IMR-90 (cell line): ENCODE measurements at regions not wholly inside any gene's neighbourhood (a gene's known extent, or its start where the extent isn't known, plus 50 kb on each side); places are given as distances from the start of the nearest gene placed in this dataset.

Experiments
- ATAC-seq: fragments of 200-7000 bp; cut with Tn5 transposase; 2 replicates; pipeline ENCODE4 v1.9.1; 2020; ENCODE audit warnings: low read depth, mild to moderate bottlenecking, moderate library complexity
- BruUV-seq: library from RNA; stranded (reverse); fragments of 400-500 nt; replicated peaks from 2 replicates; lab custom pipeline; 2021; lab: Mats Ljungman, UMichigan
- CTCF ChIA-PET: fragments of 300-600 bp; formaldehyde crosslinking; extraction: SDS; loops from one replicate; lab custom pipeline; 2021; ENCODE audit warnings: antibody characterized with exemption; lab: Yijun Ruan, JAX
- POLR2A ChIA-PET: fragments of 300-600 bp; sonication (Branson Sonifier 250); formaldehyde crosslinking; loops from one replicate; lab custom pipeline; 2022; ENCODE audit warnings: antibody characterized with exemption; ENCODE audit not compliant: unreplicated experiment; lab: Charles Lee
- DNase-seq: peaks from one replicate; pipeline ENCODE4 v3.0.0; 2013
- H2AFZ ChIP-seq: replicated peaks from 2 replicates; pipeline ENCODE3; 2013; ENCODE audit warnings: low read length, mild to moderate bottlenecking; ENCODE audit not compliant: poor library complexity
- H2AK5ac ChIP-seq: 2 replicates; pipeline ENCODE4 v1.6.1; 2013; ENCODE audit warnings: low read depth, low read length, inconsistent platforms
- H2AK9ac ChIP-seq: replicated peaks from 2 replicates; pipeline ENCODE3; 2013; ENCODE audit warnings: mild to moderate bottlenecking, low read depth, low read length, moderate library complexity; ENCODE audit not compliant: poor library complexity
- H2BK120ac ChIP-seq: 2 replicates; pipeline ENCODE4 v1.6.1; 2013; ENCODE audit warnings: low read depth, low read length, inconsistent platforms
- H2BK15ac ChIP-seq: 3 replicates; pipeline ENCODE4 v1.6.1; 2013; ENCODE audit warnings: low read depth, low read length, inconsistent platforms
- H2BK20ac ChIP-seq: 2 replicates; pipeline ENCODE4 v1.6.1; 2013; ENCODE audit warnings: low read depth, mild to moderate bottlenecking, inconsistent platforms, low read length, moderate library complexity
- H2BK5ac ChIP-seq: 2 replicates; pipeline ENCODE4 v1.6.1; 2013; ENCODE audit warnings: mild to moderate bottlenecking, low read depth, low read length, inconsistent platforms; ENCODE audit not compliant: poor library complexity, severe bottlenecking
- H3K14ac ChIP-seq: replicated peaks from 2 replicates; pipeline ENCODE4 v1.6.1; 2013; ENCODE audit warnings: low read depth, low read length, inconsistent platforms
- H3K18ac ChIP-seq: 2 replicates; pipeline ENCODE4 v1.6.1; 2013; ENCODE audit warnings: low read depth, low read length, control low read depth
- H3K23ac ChIP-seq: 2 replicates; pipeline ENCODE4 v1.6.1; 2013; ENCODE audit warnings: low read depth, low read length, inconsistent platforms
- H3K27ac ChIP-seq: 2 replicates; pipeline ENCODE4 v1.5.1; 2013; ENCODE audit warnings: mild to moderate bottlenecking, control low read depth, low read length; ENCODE audit not compliant: insufficient read depth
- H3K27me3 ChIP-seq: 2 replicates; pipeline ENCODE4 v1.6.1; 2013; ENCODE audit warnings: low read length; ENCODE audit not compliant: control insufficient read depth, insufficient read depth
- H3K36me3 ChIP-seq: 2 replicates; pipeline ENCODE4 v1.6.1; 2013; ENCODE audit warnings: low read length, mixed read lengths; ENCODE audit not compliant: control insufficient read depth, insufficient read depth
- H3K4ac ChIP-seq: 2 replicates; pipeline ENCODE4 v1.6.1; 2013; ENCODE audit warnings: low read depth, low read length, inconsistent platforms
- H3K4me1 ChIP-seq: 2 replicates; pipeline ENCODE4 v1.6.1; 2013; ENCODE audit warnings: low read length, mixed read lengths; ENCODE audit not compliant: control insufficient read depth, insufficient read depth
- H3K4me2 ChIP-seq: 2 replicates; pipeline ENCODE4 v1.6.1; 2013; ENCODE audit warnings: low read depth, mild to moderate bottlenecking, control low read depth, low read length, moderate library complexity
- H3K4me3 ChIP-seq: 2 replicates; pipeline ENCODE4 v1.5.1; 2013; ENCODE audit warnings: low read depth, mild to moderate bottlenecking, control low read depth, low read length, moderate library complexity; ENCODE audit not compliant: insufficient read depth
- H3K56ac ChIP-seq: 2 replicates; pipeline ENCODE4 v1.6.1; 2013; ENCODE audit warnings: low read length, inconsistent platforms; ENCODE audit not compliant: insufficient read depth; ENCODE audit errors: extremely low read depth
- H3K79me1 ChIP-seq, 2 experiments: 2 replicates each; pipeline ENCODE4 v1.6.1; 2013; ENCODE audit warnings: low read length in 2 of 2, inconsistent platforms in 1 of 2, low read depth in 1 of 2
- H3K9ac ChIP-seq: 2 replicates; pipeline ENCODE4 v1.6.1; 2013; ENCODE audit warnings: low read depth, low read length, control low read depth
- H3K9me1 ChIP-seq: 2 replicates; pipeline ENCODE4 v1.6.1; 2013; ENCODE audit warnings: low read length, inconsistent platforms; ENCODE audit not compliant: insufficient read depth
- H3K9me3 ChIP-seq: 2 replicates; pipeline ENCODE4 v1.6.1; 2013; ENCODE audit warnings: low read length; ENCODE audit not compliant: control insufficient read depth, insufficient read depth
- H4K20me1 ChIP-seq: 2 replicates; pipeline ENCODE4 v1.6.1; 2013; ENCODE audit warnings: low read length, inconsistent platforms; ENCODE audit not compliant: insufficient read depth
- H4K5ac ChIP-seq: 2 replicates; pipeline ENCODE4 v1.6.1; 2013; ENCODE audit warnings: mild to moderate bottlenecking, low read depth, low read length, control low read depth
- H4K8ac ChIP-seq, 2 experiments: 2 replicates each; pipeline ENCODE4 v1.6.1; 2013; ENCODE audit warnings: low read depth in 2 of 2, low read length in 2 of 2, control low read depth in 1 of 2, inconsistent platforms in 1 of 2
- H4K91ac ChIP-seq: 2 replicates; pipeline ENCODE4 v1.6.1; 2013; ENCODE audit warnings: low read depth, low read length, inconsistent platforms; ENCODE audit not compliant: insufficient read depth
- BHLHE40 ChIP-seq: fragments of 150-350 bp; IDR thresholded peaks from 2 replicates; pipeline ENCODE4 v1.6.1; 2016; ENCODE audit warnings: mild to moderate bottlenecking, low read depth, low read length
- CEBPB ChIP-seq: IDR thresholded peaks from 2 replicates; pipeline ENCODE4 v1.6.1; 2012; ENCODE audit warnings: low read depth, low read length, improper control_type of control experiment
- CHD1 ChIP-seq: IDR thresholded peaks from 2 replicates; pipeline ENCODE4 v1.6.1; 2012; ENCODE audit warnings: low read depth, low read length, improper control_type of control experiment
- CTCF ChIP-seq: conservative IDR thresholded peaks from 2 replicates; pipeline ENCODE4 v1.5.1; 2012; ENCODE audit warnings: mild to moderate bottlenecking, low read depth, low read length, improper control_type of control experiment
- ELK1 ChIP-seq: fragments of 150-350 bp; IDR thresholded peaks from 2 replicates; pipeline ENCODE4 v1.6.1; 2016; ENCODE audit warnings: low read depth, mild to moderate bottlenecking, low read length, moderate library complexity, borderline replicate concordance
- FOS ChIP-seq: fragments of 150-350 bp; IDR thresholded peaks from 2 replicates; pipeline ENCODE4 v1.6.1; 2016; ENCODE audit warnings: low read depth, low read length
- MAFK ChIP-seq: IDR thresholded peaks from 2 replicates; pipeline ENCODE4 v1.6.1; 2012; ENCODE audit warnings: low read depth, low read length, improper control_type of control experiment
- MAZ ChIP-seq: IDR thresholded peaks from 2 replicates; pipeline ENCODE4 v1.6.1; 2012; ENCODE audit warnings: low read depth, mild to moderate bottlenecking, low read length, improper control_type of control experiment, moderate library complexity, borderline replicate concordance
- MXI1 ChIP-seq: IDR thresholded peaks from 2 replicates; pipeline ENCODE4 v1.6.1; 2012; ENCODE audit warnings: low read depth, mild to moderate bottlenecking, low read length, moderate library complexity, borderline replicate concordance
- NFE2L2 ChIP-seq: fragments of 150-350 bp; IDR thresholded peaks from 2 replicates; pipeline ENCODE4 v1.6.1; 2016; ENCODE audit warnings: low read depth, mild to moderate bottlenecking, low read length
- POLR2A ChIP-seq: IDR thresholded peaks from 2 replicates; pipeline ENCODE4 v1.6.1; 2012; ENCODE audit warnings: mild to moderate bottlenecking, low read depth, low read length
- RCOR1 ChIP-seq: IDR thresholded peaks from 2 replicates; pipeline ENCODE4 v1.6.1; 2012; ENCODE audit warnings: mild to moderate bottlenecking, low read length, improper control_type of control experiment; ENCODE audit not compliant: insufficient replicate concordance
- RFX5 ChIP-seq: IDR thresholded peaks from 2 replicates; pipeline ENCODE4 v1.8.0; 2012; ENCODE audit warnings: low read depth, mild to moderate bottlenecking, low read length, moderate library complexity
- WGBS, 2 experiments: methylation state at CpG; one replicate each; pipeline versions ENCODE4 v1.1.5 to v1.1.7; 2013; ENCODE audit warnings: missing lambda C conversion rate in 2 of 2; ENCODE audit not compliant: insufficient read length in 1 of 2; ENCODE audit errors: extremely low coverage in 2 of 2; 5-methylcytosine and 5-hydroxymethylcytosine counted together
- dilution Hi-C: fragments of 300-500 bp; cut with HindIII; formaldehyde crosslinking; loops from one replicate; pipeline ENCODE4 v1.14.3; 2018; ENCODE audit warnings: low sequenced_read_pairs; ENCODE audit not compliant: unreplicated experiment
- in situ Hi-C: fragments of 300-500 bp; cut with MboI; formaldehyde crosslinking; loops from 3 replicates; pipeline ENCODE4 v1.14.3; 2019; ENCODE audit warnings: low sequenced_read_pairs, inconsistent platforms, mixed read lengths
- intact Hi-C: fragments of 100-400 bp; cut with micrococcal nuclease; formaldehyde crosslinking; loops from 2 replicates; pipeline ENCODE4 v1.10.0; 2022
- TF ChIP-seq, protein P1 (sequence below): fragments of 150-350 bp; IDR thresholded peaks from 2 replicates; pipeline ENCODE4 v1.6.1; 2017; ENCODE audit warnings: mild to moderate bottlenecking, antibody characterized with exemption, low read length, low read depth

- Histone ChIP-seq H3K4ac (no peak overlapping the region), H2BK5ac (no peak overlapping the region), H3K4me2 (no peak overlapping the region), H3K27me3 (no peaks in the 10 kb centered on the region), H3K4me1 (no peaks in the 10 kb centered on the region), H3K27ac (no peak overlapping the region), H3K14ac (no peak overlapping the region), H2BK20ac (no peak overlapping the region), H3K9ac (no peak overlapping the region), H4K5ac (no peak overlapping the region), H3K18ac (no peak overlapping the region), H4K20me1 (no peaks in the 10 kb centered on the region), H2BK15ac (no peak overlapping the region), H3K9me3 (peaks cover 5% of the 10 kb centered on the region; the same call in 1 of the 2 replicates), H3K36me3 (no peaks in the 10 kb centered on the region), H3K79me1 (no peaks in the 10 kb centered on the region), H2BK120ac (no peak overlapping the region), H3K4me3 (no peak overlapping the region), H4K8ac (no peak overlapping the region), H2AFZ (no peak overlapping the region), H2AK5ac (no peak overlapping the region), H2AK9ac (no peak overlapping the region), H3K9me1 (no peaks in the 10 kb centered on the region), H3K23ac (no peak overlapping the region), H3K56ac (no peak overlapping the region), H4K91ac (no peak overlapping the region)
- POLR2A ChIA-PET: no interaction called here
- DNase-seq: no peak
- dilution Hi-C loops: no loop called here
- intact Hi-C loops: no loop called here
- in situ Hi-C loops: no loop called here
- TF ChIP-seq ELK1 (no peak), MAZ (no peak), FOS (no peak), RFX5 (no peak), CEBPB (no peak), BHLHE40 (no peak), MXI1 (no peak), POLR2A (no peak), CHD1 (no peak), NFE2L2 (no peak), CTCF (no peak), MAFK (no peak), RCOR1 (no peak)
- TF ChIP-seq, protein P1, sequence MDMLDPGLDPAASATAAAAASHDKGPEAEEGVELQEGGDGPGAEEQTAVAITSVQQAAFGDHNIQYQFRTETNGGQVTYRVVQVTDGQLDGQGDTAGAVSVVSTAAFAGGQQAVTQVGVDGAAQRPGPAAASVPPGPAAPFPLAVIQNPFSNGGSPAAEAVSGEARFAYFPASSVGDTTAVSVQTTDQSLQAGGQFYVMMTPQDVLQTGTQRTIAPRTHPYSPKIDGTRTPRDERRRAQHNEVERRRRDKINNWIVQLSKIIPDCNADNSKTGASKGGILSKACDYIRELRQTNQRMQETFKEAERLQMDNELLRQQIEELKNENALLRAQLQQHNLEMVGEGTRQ: no peak
- WGBS, 2 experiments: no CpG with 5 or more reads among the region's 1 CpG
- CTCF ChIA-PET: no interaction called here
- no peak for ATAC-seq
- BruUV-seq: no TSS peak
Measured at GRCh38 chr2:193349642-193350041, 1154.9 kb upstream of the TMEFF2 start.
